NB4 (cell line): ENCODE measurements at regions not wholly inside any gene's neighbourhood (a gene's known extent, or its start where the extent isn't known, plus 50 kb on each side); places are given as distances from the start of the nearest gene placed in this dataset.

Experiments
- DNase-seq: peaks from one replicate; pipeline ENCODE4 v3.0.0; 2010; ENCODE audit warnings: low read depth
- H3K4me3 ChIP-seq: one replicate; pipeline ENCODE4 v1.5.1; 2011; ENCODE audit warnings: mild to moderate bottlenecking, low read depth, low read length, moderate library complexity
- MYC ChIP-seq: IDR thresholded peaks from 2 replicates; pipeline ENCODE4 v1.6.1; 2011; ENCODE audit warnings: low read depth, low read length
- POLR2A ChIP-seq: IDR thresholded peaks from 2 replicates; pipeline ENCODE4 v1.6.1; 2011; ENCODE audit warnings: mild to moderate bottlenecking; ENCODE audit not compliant: insufficient read length; ENCODE audit errors: extremely low read depth
- TF ChIP-seq, protein P1 (sequence below): IDR thresholded peaks from one replicate; pipeline ENCODE4 v1.5.1; 2012; ENCODE audit warnings: low read depth, low read length
- TF ChIP-seq, protein P2 (sequence below): IDR thresholded peaks from 2 replicates; pipeline ENCODE4 v1.6.1; 2011; ENCODE audit warnings: low read depth, low read length

DNA sequence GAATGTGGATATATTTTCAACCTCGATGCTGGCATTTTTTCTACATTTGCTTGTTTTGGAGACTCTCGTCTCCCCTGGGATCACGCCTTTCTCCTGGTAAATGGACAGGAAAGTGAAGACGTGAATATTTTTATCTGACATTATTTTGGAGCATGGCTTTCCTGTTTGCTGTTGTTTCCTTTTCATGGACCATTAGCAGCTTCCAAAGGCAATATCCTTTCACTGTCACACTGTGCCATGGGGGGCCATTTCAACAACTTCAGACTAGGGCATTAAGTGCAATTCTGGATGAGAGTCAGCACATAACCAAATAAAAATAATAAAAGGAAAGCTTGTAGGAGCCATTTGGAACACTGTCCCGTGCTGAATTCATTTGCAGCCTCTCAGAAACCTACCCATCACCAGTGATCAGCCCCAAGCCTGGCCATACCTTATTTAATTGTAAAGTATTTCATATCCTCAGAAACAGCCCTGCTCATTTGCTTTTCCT, 75.9 kb upstream of the NEUROD6 start:
- TF ChIP-seq, protein P1, sequence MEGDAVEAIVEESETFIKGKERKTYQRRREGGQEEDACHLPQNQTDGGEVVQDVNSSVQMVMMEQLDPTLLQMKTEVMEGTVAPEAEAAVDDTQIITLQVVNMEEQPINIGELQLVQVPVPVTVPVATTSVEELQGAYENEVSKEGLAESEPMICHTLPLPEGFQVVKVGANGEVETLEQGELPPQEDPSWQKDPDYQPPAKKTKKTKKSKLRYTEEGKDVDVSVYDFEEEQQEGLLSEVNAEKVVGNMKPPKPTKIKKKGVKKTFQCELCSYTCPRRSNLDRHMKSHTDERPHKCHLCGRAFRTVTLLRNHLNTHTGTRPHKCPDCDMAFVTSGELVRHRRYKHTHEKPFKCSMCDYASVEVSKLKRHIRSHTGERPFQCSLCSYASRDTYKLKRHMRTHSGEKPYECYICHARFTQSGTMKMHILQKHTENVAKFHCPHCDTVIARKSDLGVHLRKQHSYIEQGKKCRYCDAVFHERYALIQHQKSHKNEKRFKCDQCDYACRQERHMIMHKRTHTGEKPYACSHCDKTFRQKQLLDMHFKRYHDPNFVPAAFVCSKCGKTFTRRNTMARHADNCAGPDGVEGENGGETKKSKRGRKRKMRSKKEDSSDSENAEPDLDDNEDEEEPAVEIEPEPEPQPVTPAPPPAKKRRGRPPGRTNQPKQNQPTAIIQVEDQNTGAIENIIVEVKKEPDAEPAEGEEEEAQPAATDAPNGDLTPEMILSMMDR = no peak
- TF ChIP-seq, protein P2, sequence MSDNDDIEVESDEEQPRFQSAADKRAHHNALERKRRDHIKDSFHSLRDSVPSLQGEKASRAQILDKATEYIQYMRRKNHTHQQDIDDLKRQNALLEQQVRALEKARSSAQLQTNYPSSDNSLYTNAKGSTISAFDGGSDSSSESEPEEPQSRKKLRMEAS = no peak
- no peak for DNase-seq
- no peak overlapping the region for H3K4me3 ChIP-seq

DNA sequence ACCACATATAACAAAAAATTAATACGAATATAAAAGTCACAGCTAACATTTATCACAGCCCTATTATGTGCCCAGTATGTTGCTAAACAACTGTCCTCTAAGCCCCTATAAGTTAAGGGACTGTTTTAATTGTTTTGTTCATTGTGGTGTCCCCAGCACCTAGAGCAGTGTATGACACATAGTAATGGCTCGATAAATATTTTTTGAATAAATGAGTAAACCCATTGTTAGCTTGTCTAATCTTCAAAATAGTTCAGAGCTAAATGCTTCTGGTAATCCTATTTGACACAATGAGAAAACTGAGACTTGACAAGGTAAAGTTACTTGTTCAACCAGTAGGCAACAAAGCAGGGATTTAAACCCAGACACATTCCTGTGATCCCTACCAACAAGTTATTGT, 78.4 kb upstream of the NEUROD6 start:
- no peak for DNase-seq
- TF ChIP-seq MYC = no peak
- no peak overlapping the region for H3K4me3 ChIP-seq

DNA sequence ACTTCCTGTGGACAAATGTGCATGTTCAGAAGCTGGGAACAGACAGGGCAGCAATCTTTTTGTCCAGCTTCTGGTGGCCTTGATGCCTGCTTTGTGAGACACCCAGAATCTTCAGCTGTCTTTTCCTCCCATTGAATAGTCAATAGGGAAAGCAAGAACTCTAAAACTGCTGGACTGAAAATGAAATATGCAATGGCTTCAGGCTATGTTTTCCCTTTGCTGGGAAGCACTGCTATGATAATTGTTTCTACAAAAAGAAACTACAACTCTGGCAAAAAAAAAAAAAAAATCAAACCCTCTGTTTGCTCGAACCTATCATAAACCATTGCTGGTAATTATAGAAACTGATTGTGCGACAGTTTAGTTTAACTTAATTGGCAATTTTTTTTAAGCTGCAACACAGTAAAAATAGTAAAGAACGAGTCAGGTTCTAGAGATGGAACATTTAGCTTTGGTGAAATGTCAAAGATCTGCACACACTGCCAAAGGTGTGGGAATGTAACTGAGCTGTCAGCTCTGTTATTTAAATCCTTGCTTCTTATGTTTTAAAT, 79.1 kb upstream of the NEUROD6 start:
- no peak overlapping the region for H3K4me3 ChIP-seq
- TF ChIP-seq MYC = no peak
- TF ChIP-seq, protein P2 = no peak
- no peak for DNase-seq

DNA sequence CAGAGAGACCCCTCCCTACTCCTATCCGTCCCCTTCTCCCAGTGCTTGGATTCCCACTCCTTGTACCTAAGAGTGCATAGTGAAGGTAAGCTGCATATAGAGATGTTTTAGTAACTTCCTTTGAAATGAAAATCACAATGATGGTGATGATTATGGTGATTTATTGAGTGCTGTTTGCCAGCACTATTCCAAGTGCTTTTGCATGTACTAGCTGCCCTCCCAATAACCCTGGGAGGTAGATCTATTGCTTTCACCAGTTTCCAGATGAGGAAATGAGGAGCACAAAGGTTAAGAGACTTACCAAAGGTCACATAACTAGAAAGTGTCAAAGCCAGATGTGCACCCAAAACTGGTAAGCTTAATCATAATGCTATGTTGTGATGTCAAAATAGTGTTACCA, 80.4 kb upstream of the NEUROD6 start:
- no peak overlapping the region for H3K4me3 ChIP-seq
- TF ChIP-seq, protein P2 = no peak
- TF ChIP-seq POLR2A (no peak), MYC (no peak)
- TF ChIP-seq, protein P1 = no peak

DNA sequence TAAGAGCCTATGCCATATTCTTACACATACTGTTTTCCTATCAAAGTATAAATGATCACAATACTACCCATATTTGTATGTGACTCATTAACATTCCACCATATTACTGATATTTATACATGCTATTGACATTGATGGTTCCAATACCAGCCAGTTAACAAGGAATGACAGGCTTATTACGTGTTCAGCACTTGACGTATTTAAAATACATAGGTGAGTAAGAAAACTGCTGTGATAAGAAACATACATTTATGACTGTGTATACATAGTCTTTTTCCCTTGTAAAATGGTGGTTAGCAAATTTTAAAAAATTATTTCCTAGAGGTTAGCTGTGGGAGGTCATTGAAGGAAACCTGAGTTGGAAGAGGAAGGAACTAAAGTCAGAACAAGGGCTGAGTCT, 81.1 kb upstream of the NEUROD6 start:
- no peak for DNase-seq
- H3K4me3 ChIP-seq = no peak overlapping the region
- TF ChIP-seq, protein P2 = no peak
- TF ChIP-seq POLR2A (no peak), MYC (no peak)
- TF ChIP-seq, protein P1 = no peak

More for the DNA sequence above, 80.4 kb upstream of the NEUROD6 start:
- no peak for DNase-seq

DNA sequence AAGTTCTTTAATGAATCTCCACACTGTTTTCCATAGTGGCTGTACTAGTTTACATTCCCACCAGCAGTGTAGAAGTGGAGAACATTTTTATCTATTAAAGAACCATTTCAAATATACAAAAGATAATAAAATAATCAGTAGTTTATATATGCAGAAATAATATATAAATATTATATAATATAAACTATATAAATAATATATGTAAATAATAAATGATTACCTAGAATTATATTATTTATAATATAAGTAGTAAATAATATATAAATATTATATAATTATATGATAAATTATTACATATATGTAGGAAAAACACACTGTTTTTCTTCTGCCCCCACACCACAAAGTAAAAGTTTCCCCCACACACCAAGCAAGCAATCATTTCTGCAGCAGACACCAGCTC, 83.5 kb upstream of the NEUROD6 start:
- no peak for DNase-seq
- no peak overlapping the region for H3K4me3 ChIP-seq
- TF ChIP-seq POLR2A (no peak), MYC (no peak)
- TF ChIP-seq, protein P1 = no peak
- TF ChIP-seq, protein P2 = no peak

DNA sequence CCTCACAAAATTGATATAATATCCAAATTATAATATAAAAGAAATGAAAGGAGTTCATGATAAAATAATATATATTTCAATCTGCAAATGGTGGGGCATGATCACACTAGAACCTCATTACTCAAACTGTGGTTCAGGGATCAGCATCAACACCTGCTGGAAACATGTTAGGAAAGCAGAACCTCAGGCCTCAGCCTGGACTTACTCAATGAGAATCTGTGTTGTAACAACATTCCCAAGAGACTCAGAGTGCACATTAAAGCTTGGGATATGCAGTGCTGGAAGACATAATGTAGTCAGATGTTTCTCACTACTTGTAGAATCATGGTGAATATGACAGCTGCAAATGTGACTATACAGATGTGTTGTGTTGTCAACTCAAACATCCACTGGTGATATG, 81.7 kb upstream of the ITPRID1 start:
- no peak overlapping the region for H3K4me3 ChIP-seq
- peak; percentile 38 for DNase-seq
- TF ChIP-seq, protein P2 = no peak
- TF ChIP-seq POLR2A (no peak), MYC (no peak)
- TF ChIP-seq, protein P1 = no peak
